HG03565 (cell line): ENCODE measurements at regions not wholly inside any gene's neighbourhood (a gene's known extent, or its start where the extent isn't known, plus 50 kb on each side); places are given as distances from the start of the nearest gene placed in this dataset.
A peak's percentile ranks its signal among the peaks of the same experiment; 100 is the strongest.
"Not testable (repeated sequence)": the region's sequence is repeated elsewhere in the genome, so short reads cannot be mapped to it uniquely, and the experiment has no call there.

Experiments
- ATAC-seq: cut with Tn5 transposase; IDR thresholded peaks from one replicate; pipeline ENCODE4 v1.9.1; 2021; ENCODE audit warnings: mild to moderate bottlenecking, moderate library complexity; ENCODE audit not compliant: unreplicated experiment

DNA sequence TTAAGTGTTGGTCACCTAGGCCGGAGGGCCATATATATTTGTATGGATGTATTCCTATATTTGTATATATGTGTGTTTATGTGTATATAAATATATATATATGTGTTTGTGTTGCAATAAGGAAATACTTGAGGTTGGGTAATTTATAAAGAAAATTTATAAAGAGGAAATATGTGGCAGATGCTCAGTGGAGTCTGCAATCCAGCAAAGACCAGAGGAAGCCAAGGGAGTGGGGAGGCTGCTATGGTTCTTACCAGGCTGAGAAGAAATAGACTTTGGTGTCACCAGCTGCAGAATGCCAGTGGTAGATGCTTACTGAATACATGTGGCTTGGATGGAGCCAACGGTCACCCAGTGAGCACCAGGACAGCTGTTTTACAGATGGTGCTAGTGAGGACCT, 97.4 kb upstream of the ELOVL5 start:
- no peak for ATAC-seq

DNA sequence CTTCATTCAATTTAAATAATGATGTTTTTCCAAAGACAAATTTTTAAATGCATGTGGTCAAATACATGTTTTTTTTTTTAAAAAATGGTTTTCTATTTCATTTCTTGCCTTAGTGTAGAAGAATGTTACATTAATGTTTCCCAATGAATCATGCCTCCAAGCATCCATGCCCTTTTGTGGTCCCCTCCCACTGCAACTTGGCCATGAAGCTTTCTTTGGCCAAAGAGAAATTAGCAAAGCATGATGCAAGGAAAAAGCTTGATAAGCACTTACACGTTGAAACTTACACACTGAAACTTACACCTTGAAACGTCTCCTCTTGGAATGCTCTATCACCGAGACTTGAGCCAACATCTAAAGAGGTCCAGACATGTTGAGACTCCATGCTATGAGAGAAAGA, 93.0 kb upstream of the ELOVL5 start:
- ATAC-seq: no peak

DNA sequence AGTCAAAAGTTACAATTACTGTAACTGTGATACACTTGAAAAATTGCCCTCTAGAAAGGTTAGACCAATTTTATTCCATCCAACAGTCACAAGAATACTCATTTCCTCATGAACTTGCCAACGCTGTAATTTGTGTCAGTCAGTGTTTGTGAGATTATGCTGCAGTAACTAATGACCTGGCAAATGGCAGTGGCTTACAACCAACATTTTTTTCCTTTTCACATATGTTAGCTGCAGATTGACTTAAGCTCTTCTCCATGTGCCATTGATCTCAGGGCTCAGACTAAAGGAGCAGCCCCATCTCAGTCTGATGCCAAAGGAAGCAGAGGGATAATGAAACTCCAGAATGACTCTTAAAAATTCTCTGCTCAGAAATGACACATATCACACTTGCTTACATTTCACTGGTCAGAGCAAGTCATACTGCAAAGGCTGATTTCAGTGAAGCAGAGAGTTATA, 92.3 kb upstream of the ELOVL5 start:
- peak; percentile 62 for ATAC-seq

DNA sequence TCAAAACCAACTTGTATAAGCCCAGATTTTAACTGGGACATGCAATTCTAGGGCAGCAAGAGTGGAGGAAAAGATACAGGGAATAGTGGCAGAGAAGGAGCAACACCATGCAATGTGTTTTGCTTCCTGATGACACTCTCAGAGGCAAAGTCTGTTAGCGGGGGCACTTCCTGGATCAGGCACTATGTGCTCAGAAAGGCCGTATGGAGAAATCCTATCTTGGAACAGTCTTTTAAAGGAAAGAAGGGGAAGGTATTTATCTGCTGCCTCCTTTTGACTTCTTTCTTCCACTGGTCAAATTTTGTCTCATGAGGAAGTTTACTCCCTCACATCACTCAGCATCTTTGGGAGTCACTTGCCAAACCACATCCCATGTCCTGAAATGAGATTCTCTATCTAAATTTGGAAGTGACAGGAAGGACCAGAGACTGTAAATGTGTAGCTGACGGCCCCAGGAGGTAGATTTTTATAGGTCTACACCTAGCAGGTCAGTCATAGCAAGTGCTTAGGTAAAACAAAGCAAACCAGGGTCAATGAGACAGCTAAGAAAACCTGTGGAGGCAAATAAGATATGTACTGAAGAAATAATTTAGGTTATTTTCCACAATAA, 91.7 kb upstream of the ELOVL5 start:
- ATAC-seq: no peak

DNA sequence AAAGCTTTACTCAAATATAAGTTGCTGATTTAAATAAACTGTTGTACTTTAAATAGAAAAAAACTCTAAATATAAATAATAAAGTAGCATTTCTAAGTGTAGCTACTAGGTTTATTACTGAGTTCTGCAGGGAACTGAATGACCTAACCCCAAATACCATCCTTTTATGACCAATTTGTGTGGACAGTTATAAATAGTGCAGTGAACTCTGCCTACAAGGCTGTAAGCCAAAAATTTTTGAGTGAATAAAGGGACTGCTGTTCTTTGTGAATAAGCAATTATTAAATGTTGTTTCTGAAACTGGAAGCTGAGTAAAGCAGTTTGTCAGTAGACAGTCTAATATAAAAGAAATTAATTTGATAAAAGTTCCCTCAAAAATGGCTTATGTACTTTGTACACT, 90.8 kb upstream of the ELOVL5 start:
- ATAC-seq: no peak

GRCh38 chr6:53437557-53438202, 88.9 kb upstream of the ELOVL5 start:
- no peak for ATAC-seq

DNA sequence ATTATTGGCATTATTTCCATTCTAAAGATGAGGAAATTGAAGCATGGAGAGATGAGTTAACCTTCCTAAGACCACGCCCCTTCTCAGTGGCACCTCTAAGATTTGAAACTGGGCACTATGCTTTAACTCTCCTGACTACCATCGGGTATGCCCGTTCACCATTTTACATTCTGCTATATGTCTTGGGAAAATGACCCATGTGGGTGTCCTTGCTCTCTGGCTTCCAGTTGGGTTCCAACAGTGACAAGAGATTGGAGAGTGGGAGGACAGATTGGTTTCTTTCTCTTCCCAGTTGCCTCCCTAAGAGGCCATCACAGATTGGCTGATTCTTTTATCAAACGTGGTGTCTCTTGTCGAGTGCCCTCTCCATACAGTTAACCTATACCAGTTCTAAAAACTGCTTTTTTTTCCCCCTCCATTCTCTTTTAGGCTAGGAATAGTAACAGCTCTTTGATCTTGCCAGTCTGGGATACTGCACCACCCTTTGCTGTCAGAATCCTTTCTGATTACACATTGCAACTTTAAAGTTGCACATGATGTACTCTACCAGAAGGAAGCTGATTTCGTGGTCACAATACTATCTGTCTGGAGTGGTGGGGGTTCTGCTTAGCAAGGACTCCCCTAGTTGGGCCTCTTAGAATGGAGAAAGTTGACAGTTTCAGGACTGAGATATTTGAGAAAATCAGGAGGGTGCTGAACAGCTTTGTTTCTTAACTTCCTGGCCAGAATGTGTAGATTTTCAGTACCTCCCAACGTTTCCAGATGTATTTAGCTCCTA, 88.0 kb upstream of the ELOVL5 start:
- ATAC-seq: no peak

- ATAC-seq: no peak
Measured at GRCh38 chr6:53433951-53434285, 85.2 kb upstream of the ELOVL5 start.

DNA sequence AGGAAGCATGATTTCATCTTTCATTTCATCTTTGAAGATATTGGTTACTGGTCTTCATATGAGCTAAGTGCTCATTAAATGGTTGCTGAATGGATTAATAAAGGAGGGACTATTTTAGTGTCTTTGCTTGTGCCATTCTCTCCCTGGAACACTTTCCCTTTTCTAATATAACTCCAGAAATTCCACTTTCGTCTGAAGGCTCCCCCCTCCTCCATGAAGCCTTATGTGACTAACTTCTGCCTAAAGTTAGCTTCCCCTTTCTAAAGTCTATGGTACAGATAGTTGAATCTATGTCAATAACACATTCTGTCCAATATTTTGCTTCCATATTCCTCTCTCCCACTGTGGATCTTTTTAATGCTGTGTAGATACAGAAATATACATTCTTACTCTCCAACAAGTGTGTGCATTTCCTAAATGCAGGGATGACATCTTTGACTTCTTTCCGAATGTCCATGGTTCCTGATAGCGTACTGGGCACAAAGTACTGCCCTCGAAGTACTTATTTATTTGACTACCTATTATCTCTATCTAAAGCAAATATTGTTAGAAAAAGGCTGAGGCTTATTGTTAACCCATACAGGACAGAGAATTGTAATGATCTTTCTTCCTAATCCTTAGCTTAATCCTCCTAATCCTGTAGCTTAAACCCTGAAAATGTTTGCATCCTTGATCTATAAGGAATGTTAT, 84.7 kb upstream of the ELOVL5 start:
- ATAC-seq: no peak

GRCh38 chr6:53432318-53433161, 83.8 kb upstream of the ELOVL5 start:
- ATAC-seq: no peak

DNA sequence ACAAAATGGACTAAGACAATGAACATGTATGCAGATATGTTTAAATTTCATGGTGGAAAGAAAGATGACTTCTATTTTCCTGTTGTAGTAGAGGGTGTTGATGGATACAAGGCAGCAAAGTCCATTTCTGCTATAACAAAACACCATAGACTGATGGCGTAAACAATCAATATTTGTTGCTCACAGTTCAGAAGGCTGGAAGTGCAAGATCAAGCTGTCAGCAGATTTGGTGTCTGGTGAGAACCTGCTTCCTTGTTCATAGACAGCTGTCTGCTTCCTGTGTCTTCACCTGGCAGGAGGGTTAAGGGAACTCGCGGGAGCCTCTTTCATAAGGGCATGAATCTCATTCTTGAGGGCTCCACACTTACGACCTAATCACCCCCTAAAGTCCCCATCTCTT, 83.0 kb upstream of the ELOVL5 start:
- no peak for ATAC-seq

DNA sequence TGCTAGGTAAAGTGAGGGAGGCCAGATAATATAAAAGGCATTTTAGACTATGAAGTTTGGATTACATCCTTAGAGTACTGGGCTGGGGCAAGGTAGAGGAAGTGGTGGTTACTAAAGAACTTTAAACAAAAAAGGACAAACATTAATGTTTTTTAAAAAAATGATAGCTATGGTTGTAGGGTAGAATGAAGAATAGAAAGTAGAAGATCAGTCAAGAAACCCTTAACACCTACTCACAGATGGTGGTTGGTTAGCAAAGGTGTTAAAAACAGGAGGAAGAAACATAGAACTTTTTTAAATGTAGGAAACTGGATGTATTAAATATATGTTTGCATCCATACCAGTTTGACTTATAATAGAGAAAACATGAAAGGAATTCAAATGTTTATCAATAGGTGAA, 80.7 kb upstream of the ELOVL5 start:
- ATAC-seq: no peak

GRCh38 chr6:53428886-53429285, 80.1 kb upstream of the ELOVL5 start:
- ATAC-seq: no peak

GRCh38 chr6:53426667-53427270, 78.0 kb upstream of the ELOVL5 start:
- ATAC-seq: peak; percentile 87

DNA sequence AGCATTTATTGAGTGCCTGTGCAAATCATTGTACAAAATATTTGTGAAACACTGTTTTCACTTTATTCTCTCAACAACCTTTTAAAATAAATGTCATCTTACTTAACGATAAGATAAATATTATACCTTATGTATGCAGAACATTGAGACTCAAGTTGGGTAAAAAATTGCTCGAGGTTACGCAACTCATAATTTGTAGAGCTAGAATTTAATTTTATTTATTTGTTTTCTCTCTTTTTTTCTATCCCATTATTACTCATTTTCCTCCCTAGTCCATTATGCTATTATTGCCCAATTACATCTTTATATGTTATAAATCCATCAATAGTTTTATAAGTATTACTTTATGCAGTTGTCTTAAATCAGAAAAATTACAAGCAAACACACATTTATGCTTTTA, 77.4 kb upstream of the ELOVL5 start:
- no peak for ATAC-seq

GRCh38 chr6:53424976-53425718, 76.4 kb upstream of the ELOVL5 start:
- no peak for ATAC-seq

DNA sequence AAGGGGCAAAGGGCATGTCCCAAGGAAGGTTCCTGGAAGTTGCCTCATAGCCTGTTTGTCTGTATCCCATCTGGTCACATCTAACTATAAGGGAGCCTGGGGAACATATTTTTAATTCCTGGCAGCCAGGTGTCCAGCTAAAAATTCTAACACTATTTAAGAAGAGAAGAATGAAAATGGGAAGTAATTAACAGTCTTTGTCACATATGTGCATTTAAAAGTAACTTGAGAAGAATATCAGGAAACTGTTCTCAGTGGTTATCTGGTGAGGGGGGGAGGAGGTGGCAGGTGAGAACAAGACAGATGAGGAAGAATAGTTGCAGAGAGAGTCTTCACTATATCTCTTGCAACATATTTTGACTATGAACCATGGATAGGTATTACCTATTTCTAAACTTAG, 75.5 kb upstream of the ELOVL5 start:
- ATAC-seq: no peak

- ATAC-seq: not testable (repeated sequence)
Measured at GRCh38 chr6:53423560-53423959, 74.8 kb upstream of the ELOVL5 start.

DNA sequence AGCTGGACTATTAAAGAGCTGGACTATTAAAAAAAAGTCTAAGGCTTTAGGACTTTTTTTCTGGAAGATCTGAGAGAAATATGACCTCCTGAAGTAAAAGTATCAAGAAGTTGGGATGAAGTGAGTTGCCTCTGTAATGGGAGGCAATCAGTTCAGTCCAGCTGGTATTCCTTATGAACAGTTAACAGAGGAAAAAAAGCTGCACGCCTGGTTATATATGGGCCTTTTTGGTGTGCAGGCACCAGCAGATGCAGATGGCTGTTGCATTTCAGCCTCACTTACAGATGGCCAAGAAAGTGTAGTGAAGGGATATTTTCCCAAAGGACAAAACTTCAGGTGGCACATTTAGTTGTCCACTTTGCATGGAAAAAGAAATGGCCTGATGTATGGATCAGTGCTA, 70.3 kb upstream of the ELOVL5 start:
- ATAC-seq: no peak

DNA sequence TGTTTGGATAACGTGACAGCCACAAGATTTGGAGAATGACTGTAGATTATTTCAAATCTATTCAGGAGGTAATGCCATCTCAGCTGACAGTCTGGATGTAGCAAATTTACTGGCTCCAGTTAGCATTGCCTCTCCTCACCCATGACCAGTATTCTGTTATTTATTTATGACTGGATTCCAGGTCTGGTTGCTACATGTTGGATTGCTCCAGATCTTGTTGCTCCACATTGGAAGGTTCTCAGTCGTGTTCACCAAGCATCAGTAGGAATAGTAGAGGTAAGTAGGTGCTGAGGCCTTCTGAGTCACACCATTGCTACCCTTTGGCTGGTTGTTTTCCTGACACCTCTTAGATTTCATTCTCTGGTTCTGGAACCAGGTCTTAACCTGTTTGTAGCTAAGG, 69.5 kb upstream of the ELOVL5 start:
- no peak for ATAC-seq
